GM19023 (cell line): ENCODE measurements at regions not wholly inside any gene's neighbourhood (a gene's known extent, or its start where the extent isn't known, plus 50 kb on each side); places are given as distances from the start of the nearest gene placed in this dataset.

Experiments used
- ATAC-seq: cut with Tn5 transposase; IDR thresholded peaks from one replicate; pipeline ENCODE4 v1.9.1; 2021; ENCODE audit warnings: mild to moderate bottlenecking, moderate library complexity; ENCODE audit not compliant: unreplicated experiment

- no peak for ATAC-seq
Measured at GRCh38 chr2:23314687-23315086, 70.3 kb upstream of the KLHL29 start.

GRCh38 chr2:23320058-23320457, 64.9 kb upstream of the KLHL29 start:
- ATAC-seq, result no peak

GRCh38 chr2:23321751-23322150, 63.2 kb upstream of the KLHL29 start:
- ATAC-seq, result no peak

GRCh38 chr2:23322567-23323197, 62.3 kb upstream of the KLHL29 start:
- ATAC-seq, result no peak

- no peak for ATAC-seq
Measured at GRCh38 chr2:23323198-23323916, 61.6 kb upstream of the KLHL29 start.

GRCh38 chr2:23323917-23324680, 60.9 kb upstream of the KLHL29 start:
- ATAC-seq, result no peak

GRCh38 chr2:23326330-23326729, 58.6 kb upstream of the KLHL29 start:
- ATAC-seq, result no peak

- no peak for ATAC-seq
Measured at GRCh38 chr2:23327416-23327815, 57.6 kb upstream of the KLHL29 start.

- ATAC-seq, result no peak
Measured at GRCh38 chr2:23327887-23328286, 57.1 kb upstream of the KLHL29 start.

GRCh38 chr2:23330214-23330613, 54.8 kb upstream of the KLHL29 start:
- no peak for ATAC-seq
